IPS-NIHi7 (cell line): ENCODE measurements at regions not wholly inside any gene's neighbourhood (a gene's known extent, or its start where the extent isn't known, plus 50 kb on each side); places are given as distances from the start of the nearest gene placed in this dataset.
A peak's percentile ranks its signal among the peaks of the same experiment; 100 is the strongest.
"Not testable (repeated sequence)": the region's sequence is repeated elsewhere in the genome, so short reads cannot be mapped to it uniquely, and the experiment has no call there.

Source experiments
- DNase-seq: peaks from one replicate; pipeline ENCODE4 v3.0.0; 2012; ENCODE audit warnings: mixed read lengths; ENCODE audit errors: extremely low spot score

DNA sequence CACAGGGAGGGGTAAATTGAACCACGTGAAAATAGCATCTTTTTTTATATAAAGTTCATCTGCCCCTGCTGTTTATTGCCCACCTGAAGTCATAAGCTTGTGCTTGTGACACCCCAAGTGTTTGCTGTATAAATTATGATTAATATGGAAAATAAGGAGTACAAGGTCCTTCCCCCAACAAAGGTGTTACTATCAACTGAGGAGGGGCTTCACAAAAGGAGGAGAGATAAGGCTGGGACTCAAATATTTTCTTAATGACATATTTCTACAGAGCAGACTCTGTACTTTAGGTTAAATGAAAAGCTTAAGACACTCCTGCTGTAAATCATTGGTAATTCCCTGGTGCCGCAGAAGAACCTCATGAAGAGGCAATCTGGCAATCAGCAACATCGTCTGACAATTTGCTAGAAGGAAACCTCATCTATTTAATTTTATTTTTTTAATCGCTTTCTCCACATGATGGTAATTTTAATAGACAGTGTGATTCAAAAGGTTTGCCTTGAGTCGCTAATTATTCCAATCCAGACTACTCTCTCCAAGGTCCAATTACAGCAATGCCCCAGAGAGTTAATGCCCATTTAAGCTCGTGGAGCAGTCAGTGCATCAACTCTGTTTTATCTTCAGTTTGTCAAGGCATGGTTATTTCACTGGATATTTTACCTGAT, 1432.4 kb downstream of the FAM181B start:
- DNase-seq = no peak

DNA sequence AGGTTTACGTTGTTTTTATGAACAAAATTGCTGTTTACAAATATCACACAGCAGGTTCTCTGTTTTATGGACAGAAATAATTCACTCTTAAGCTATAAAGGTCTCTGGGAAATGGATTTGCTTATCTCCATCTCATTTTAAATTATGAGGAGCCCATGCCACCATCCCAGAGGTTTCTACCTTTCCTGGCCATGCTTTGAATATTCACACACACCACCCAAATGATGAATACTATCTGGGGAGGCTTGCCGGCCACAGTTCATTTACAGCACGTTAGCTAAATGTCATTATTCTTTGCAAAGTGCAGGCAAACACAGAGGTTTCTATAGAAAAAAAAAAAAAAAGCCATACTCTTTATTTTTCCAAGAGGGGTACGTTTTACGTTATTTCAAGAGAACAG, 1446.7 kb downstream of the FAM181B start:
- DNase-seq = no peak

GRCh38 chr11:81286550-81286949, 1447.1 kb downstream of the FAM181B start:
- DNase-seq = no peak

DNA sequence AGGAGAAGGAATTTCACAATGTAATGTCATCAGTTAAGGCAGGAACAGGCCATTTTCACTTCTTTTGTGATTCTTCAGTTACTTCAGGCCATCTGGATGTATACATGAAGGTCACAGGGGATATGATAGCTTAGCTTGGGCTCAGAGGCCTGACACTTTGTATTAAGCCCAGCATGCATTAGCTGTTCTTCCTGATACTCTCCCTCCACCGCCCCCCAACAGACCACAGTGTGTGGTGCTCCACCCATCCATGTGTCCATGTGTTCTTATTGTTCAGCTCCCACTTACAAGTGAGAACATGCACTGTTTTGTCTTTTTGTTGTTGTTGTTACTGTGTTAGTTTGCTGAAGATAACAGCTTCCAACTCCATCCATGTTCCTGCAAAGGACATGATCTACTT, 1453.4 kb downstream of the FAM181B start:
- not testable (repeated sequence) for DNase-seq

DNA sequence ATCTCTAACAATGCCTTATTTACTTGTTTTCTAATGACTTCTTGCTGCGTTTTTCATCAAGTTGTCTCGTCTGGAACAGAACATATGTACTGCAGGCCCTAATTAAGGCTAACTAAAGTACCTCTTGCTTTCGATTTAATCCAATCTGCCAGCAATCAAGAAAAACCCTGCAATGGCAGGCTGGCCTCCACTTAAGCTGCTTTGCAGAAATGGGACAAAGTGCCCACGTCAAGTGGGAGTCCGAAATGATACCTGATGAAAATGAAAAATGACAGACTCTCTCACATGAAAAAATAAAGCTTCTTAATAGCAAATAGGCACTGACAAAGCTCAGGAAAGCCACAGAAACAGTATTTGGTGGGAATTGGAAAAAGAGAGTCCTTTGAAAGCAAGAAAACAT, 1454.7 kb downstream of the FAM181B start:
- DNase-seq = no peak

DNA sequence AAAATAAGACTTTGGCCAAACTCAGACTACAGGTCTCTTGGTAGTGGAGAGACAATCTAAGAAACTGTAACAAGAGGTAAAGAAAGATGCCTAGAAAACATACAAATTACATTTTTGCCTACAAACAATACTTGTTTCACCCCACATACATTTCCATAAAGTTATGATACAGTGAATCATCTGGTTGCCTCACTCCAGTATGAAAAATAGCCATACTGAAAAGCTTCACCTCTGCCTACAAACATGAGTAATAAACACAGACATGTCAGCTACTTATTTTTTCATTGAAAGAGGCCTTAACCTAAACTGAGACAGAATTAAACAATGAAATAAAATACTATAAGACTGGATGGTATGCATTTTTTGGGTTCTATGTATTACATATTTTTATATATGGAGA, 1463.0 kb downstream of the FAM181B start:
- DNase-seq = no peak

GRCh38 chr11:81267246-81267645, 1466.4 kb downstream of the FAM181B start:
- DNase-seq = no peak

DNA sequence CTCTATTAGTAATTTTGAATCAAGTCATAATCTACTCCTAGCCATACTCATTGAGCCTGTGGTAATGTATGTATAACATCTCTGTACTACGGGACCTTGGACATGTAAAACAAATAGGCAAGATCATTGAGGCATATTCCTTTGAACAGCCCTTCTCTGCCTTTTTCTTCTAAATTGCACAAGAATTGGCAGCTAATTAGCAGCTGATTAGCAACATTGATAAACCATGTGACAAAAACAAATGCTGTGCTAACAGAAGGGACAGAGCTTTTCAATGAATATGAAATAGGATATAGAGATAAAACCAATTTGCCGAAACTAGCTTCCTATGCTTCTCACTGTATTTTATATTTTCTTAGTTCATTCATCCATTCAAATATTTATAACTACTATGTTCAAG, 1474.2 kb downstream of the FAM181B start:
- no peak for DNase-seq

DNA sequence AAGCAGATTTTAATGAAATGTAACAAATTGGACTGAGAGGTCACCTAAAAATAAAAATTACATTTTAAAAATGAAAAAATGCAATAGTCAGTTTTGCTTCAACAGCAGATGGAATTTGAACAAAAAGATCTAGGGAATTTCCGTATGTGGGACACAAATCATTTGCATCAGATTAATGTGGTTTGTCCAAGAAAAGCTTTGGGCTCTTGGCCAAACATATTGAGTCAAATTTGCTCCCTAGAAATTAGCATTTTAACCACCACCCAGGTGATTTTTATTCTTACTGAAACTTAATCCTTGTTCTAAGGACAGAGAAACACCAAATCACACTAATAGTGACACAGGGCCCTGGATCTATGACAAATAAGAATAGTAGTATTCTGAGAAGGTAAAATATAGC, 1477.8 kb downstream of the FAM181B start:
- DNase-seq = no peak

DNA sequence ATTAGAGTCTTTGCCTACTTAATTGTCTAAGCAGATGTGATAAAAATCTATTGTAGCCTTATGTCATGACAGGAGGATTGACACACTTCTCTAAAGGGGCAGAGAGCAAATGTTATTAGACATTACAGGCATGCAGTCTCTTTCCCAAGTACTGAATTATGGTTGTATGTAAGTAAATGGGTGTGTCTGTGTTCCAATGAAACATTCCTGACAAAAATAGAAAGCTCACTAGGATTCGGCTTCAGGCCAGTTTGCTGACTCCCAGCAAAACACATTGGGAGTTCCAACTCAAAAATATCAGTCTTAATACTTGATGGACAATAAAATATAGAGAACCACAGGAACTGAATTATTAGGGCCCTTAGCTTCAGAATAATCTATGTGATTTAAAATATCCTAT, 1480.4 kb downstream of the FAM181B start:
- DNase-seq = no peak

- no peak for DNase-seq
Measured at GRCh38 chr11:81246941-81247340, 1486.7 kb downstream of the FAM181B start.

DNA sequence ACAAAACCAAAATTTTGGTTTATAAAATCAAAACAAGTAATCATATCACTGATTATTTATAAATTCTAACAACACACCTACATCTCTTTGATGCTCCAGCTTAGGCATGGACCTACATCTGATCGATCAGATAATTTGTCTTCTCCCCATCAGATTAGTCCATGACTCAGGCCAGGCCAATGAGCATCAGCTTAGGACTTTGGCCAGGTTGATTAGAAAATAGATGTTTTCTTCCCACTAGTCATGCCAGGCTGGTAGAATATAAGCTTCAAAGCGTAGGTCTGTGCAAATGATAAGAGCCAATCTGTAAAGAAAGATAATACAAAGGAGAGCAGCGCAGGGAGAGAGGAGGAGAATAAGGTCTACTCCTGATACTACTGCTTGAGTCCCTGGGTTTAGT, 1487.9 kb downstream of the FAM181B start:
- no peak for DNase-seq

- DNase-seq = no peak
Measured at GRCh38 chr11:81241672-81242275, 1491.9 kb downstream of the FAM181B start.

DNA sequence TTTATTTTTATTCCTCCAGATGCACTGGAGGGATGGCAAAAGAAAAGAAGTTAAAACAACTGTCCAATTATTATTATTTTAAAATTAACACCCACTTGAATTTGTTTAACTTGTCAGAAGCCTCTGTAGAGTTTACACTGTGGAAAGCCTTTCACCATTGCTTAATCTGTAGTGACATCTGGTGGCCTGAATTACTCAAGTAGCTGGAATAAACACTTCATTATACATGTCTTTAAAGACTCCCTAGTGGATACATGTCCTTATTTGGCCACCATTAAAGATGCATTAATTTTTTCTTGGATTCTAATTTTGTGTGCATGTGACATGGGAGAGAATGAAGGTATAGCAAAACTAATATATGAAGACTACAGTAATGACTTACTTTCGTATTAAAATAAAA, 1496.5 kb downstream of the FAM181B start:
- DNase-seq = peak; percentile 18

- not testable (repeated sequence) for DNase-seq
Measured at GRCh38 chr11:81227409-81227808, 1506.3 kb downstream of the FAM181B start.

GRCh38 chr11:81224396-81224795, 1509.3 kb downstream of the FAM181B start:
- DNase-seq = no peak

GRCh38 chr11:81222491-81222890, 1511.2 kb downstream of the FAM181B start:
- DNase-seq = peak; percentile 10

DNA sequence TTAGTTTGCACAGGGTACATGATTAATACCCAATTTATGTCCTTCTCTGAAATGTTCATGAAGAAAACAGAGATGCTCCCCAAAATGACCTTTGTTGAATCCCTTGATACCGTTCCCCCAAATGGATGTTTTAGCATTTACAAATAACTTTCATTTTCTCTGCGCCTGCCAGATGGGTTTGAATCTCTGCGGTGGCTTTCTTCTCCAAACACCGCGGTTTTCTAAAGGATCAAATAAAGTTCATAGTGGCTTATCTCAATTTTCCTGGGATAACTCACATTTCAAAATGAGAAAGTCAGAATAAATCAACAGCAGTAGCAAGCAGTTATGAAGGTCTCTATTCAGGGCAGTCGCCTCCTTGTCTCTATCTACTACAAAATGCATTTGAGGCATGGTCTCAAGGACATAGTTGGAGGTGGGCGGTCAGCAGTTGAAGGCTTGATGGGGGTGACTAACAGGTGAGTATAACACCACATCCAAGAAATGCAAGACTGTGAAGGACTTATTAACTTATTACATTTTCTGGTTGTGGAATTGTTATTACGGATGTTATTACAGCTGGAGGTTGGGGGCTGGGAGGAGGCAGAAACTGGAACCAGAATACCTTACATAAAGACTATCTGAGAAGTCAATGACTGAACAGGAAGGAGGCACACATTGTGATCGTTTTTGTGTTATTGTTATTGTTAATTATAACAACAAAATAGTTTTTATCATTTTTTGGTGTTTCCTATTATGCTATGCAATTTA, 1513.3 kb downstream of the FAM181B start:
- no peak for DNase-seq

- no peak for DNase-seq
Measured at GRCh38 chr11:81219661-81220060, 1514.0 kb downstream of the FAM181B start.

GRCh38 chr11:81218440-81218839, 1515.2 kb downstream of the FAM181B start:
- no peak for DNase-seq

GRCh38 chr11:81211050-81211449, 1522.6 kb downstream of the FAM181B start:
- DNase-seq = no peak

DNA sequence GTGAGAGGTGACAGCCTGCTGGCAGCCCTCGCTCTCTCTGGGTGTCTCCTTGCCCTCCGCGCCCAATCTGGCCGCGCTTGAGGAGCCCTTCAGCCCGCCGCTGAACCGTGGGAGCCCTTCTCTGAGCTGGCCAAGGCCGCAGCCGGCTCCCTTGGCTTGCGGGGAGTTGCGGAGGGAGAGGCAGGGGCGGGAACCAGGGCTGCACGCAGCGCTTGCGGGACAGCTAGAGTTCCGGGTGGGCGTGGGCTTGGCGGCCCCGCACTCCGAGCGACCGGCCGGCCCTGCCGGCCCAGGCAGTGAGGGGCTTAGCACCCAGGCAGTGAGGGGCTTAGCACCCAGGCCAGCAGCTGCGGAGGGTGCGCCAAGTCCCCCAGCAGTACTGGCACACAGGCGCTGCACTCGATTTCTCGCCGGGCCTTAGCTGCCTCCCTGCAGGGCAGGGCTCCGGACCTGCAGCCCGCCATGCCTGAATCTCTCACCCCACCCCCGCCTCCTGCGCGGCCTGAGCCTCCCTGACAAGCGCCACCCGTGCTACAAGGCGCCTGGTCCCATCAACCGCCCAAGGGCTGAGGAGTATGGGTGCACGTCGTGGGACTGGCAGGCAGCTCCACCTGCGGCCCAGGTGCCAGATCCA, 1526.1 kb downstream of the FAM181B start:
- DNase-seq = no peak

- DNase-seq = no peak
Measured at GRCh38 chr11:81203876-81204275, 1529.8 kb downstream of the FAM181B start.
